ENCODE measurements at regions not wholly inside any gene's neighbourhood (a gene's known extent, or its start where the extent isn't known, plus 50 kb on each side); places are given as distances from the start of the nearest gene placed in this dataset.

DNA sequence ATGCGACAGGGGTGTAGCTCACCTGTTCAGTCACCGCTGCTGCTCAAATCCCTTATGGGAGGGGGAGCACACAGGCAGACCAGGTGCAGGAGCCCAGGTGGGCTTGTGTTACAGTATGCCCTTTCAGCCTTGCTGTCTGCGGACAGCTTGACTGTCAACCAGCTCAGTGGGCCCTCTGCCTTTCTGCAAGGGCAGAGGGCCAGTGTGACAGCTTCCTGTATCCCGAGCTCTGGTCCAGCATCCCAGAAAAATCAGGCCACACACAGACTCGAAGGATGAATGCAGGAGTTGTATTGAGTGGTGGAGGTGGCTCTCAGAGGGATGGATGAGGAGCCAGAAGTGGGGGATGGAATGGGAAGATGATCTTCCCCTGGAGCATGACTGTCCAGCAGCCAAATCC is 172.2 kb downstream of the C5orf15 start:
- TF ChIP-seq CEBPB (IDR thresholded peaks at IDR 0.05), result no peak
- TF ChIP-seq, protein P1, sequence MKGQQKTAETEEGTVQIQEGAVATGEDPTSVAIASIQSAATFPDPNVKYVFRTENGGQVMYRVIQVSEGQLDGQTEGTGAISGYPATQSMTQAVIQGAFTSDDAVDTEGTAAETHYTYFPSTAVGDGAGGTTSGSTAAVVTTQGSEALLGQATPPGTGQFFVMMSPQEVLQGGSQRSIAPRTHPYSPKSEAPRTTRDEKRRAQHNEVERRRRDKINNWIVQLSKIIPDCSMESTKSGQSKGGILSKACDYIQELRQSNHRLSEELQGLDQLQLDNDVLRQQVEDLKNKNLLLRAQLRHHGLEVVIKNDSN (IDR thresholded peaks at IDR 0.05), result no peak
- no peak for TF ChIP-seq EP300 (IDR thresholded peaks at IDR 0.05; ENCODE audit: borderline replicate concordance)
- TF ChIP-seq FOXM1 (IDR thresholded peaks at IDR 0.05; ENCODE audit: borderline replicate concordance, low read depth), result no peak
- no peak for TF ChIP-seq ZBTB7A (IDR thresholded peaks at IDR 0.05; ENCODE audit: low read depth)
- TF ChIP-seq CREB1 (IDR thresholded peaks at IDR 0.05; ENCODE audit: low read depth), result no peak
- TF ChIP-seq, protein P2, sequence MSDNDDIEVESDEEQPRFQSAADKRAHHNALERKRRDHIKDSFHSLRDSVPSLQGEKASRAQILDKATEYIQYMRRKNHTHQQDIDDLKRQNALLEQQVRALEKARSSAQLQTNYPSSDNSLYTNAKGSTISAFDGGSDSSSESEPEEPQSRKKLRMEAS (IDR thresholded peaks at IDR 0.05), result no peak
- TF ChIP-seq, protein P3, sequence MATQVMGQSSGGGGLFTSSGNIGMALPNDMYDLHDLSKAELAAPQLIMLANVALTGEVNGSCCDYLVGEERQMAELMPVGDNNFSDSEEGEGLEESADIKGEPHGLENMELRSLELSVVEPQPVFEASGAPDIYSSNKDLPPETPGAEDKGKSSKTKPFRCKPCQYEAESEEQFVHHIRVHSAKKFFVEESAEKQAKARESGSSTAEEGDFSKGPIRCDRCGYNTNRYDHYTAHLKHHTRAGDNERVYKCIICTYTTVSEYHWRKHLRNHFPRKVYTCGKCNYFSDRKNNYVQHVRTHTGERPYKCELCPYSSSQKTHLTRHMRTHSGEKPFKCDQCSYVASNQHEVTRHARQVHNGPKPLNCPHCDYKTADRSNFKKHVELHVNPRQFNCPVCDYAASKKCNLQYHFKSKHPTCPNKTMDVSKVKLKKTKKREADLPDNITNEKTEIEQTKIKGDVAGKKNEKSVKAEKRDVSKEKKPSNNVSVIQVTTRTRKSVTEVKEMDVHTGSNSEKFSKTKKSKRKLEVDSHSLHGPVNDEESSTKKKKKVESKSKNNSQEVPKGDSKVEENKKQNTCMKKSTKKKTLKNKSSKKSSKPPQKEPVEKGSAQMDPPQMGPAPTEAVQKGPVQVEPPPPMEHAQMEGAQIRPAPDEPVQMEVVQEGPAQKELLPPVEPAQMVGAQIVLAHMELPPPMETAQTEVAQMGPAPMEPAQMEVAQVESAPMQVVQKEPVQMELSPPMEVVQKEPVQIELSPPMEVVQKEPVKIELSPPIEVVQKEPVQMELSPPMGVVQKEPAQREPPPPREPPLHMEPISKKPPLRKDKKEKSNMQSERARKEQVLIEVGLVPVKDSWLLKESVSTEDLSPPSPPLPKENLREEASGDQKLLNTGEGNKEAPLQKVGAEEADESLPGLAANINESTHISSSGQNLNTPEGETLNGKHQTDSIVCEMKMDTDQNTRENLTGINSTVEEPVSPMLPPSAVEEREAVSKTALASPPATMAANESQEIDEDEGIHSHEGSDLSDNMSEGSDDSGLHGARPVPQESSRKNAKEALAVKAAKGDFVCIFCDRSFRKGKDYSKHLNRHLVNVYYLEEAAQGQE (IDR thresholded peaks at IDR 0.05; ENCODE audit: low read depth), result no peak
- no peak for TF ChIP-seq YY1 (IDR thresholded peaks at IDR 0.05; ENCODE audit: low read depth)
- TF ChIP-seq TCF12 (IDR thresholded peaks at IDR 0.05; ENCODE audit: low read depth), result no peak
- no peak for TF ChIP-seq EGR1 (IDR thresholded peaks at IDR 0.05)
- TF ChIP-seq NFIC (IDR thresholded peaks at IDR 0.05), result no peak
- no peak for TF ChIP-seq RAD21 (IDR thresholded peaks at IDR 0.05; ENCODE audit: low read depth)
- TF ChIP-seq TEAD4 (IDR thresholded peaks at IDR 0.05), result no peak
- no peak for TF ChIP-seq TAF1 (IDR thresholded peaks at IDR 0.05; ENCODE audit: low read depth)

DNA sequence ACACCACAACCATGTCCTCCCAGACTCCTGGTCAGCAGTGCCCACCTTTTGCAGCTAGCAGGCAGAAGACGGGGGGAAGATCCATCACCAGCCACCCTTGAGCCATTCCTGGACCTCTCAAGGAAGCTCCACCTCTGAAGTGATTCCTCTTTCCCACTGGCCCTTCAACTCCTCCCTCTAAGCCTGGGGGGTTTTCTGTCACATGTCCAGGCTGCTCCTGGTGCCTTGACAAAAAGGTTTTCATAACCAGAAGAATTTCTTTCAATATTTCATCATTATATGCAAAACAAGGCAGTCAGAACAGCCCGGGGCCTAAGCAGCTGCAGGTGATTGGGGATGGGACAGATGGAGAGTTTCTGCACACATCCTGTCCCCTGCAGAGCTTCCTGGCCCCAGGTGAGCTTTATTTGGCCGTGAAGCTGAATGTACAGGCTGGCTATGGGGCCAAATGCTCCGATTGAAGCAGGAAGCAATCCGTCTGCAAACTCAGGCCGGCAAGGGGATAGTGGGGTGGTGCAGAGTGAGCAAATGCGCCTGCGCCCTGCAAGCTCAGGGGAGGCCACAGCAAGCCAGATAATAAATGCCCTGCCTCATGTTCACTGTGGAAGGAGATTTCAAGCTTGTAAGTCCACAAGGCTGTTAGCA is 173.5 kb downstream of the C5orf15 start:
- no peak for TF ChIP-seq CREB1 (IDR thresholded peaks at IDR 0.05; ENCODE audit: low read depth)
- TF ChIP-seq YY1 (IDR thresholded peaks at IDR 0.05; ENCODE audit: low read depth), result no peak
- TF ChIP-seq EGR1 (IDR thresholded peaks at IDR 0.05), result no peak
- TF ChIP-seq, protein P3 (IDR thresholded peaks at IDR 0.05; ENCODE audit: low read depth), result no peak
- TF ChIP-seq, protein P2 (IDR thresholded peaks at IDR 0.05), result no peak
- TF ChIP-seq TAF1 (IDR thresholded peaks at IDR 0.05; ENCODE audit: low read depth), result no peak
- TF ChIP-seq CEBPB (IDR thresholded peaks at IDR 0.05), result no peak
- no peak for TF ChIP-seq EP300 (IDR thresholded peaks at IDR 0.05; ENCODE audit: borderline replicate concordance)
- TF ChIP-seq RAD21 (IDR thresholded peaks at IDR 0.05; ENCODE audit: low read depth), result no peak
- no peak for TF ChIP-seq NFIC (IDR thresholded peaks at IDR 0.05)
- TF ChIP-seq ZBTB7A (IDR thresholded peaks at IDR 0.05; ENCODE audit: low read depth), result no peak
- TF ChIP-seq, protein P1 (IDR thresholded peaks at IDR 0.05), result no peak
- no peak for TF ChIP-seq TCF12 (IDR thresholded peaks at IDR 0.05; ENCODE audit: low read depth)
- TF ChIP-seq TEAD4 (IDR thresholded peaks at IDR 0.05), result no peak
- TF ChIP-seq FOXM1 (IDR thresholded peaks at IDR 0.05; ENCODE audit: borderline replicate concordance, low read depth), result no peak

DNA sequence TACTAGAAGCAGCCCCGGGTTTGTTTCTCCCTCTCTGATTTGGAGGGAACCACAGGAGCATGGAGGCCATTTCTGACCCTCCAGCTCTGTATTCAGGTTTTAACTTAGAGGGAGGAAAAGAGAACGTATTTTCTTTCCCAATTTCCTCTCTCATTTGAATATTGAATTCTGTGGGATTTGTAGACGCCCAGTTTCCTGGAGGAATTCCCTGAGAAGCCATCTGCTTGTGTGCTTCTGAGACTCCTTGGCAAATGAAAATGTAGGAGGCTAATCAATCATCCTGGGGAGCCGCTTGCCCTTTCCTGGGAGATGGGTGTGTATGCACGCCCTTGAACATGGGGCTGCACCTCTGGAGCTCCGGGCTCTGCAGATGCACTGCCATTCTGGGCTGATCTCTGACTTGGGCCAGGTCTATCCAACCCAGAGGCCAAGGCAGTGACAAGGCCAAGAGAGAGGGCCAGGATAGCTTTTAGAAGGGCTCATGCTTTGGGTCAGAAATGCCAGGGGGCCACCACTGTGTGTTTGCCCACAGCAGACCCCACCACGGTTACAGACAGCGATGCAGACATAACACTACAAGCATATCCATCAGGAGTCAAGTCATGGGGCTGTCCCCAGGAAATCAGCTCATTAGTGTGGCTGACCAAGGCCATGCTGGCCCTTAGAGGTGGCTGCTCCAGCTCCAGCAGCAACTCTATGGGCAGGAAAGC is 174.5 kb downstream of the C5orf15 start:
- TF ChIP-seq ZBTB7A (IDR thresholded peaks at IDR 0.05; ENCODE audit: low read depth) (no peak), TCF12 (IDR thresholded peaks at IDR 0.05; ENCODE audit: low read depth) (no peak), FOXM1 (IDR thresholded peaks at IDR 0.05; ENCODE audit: borderline replicate concordance, low read depth) (no peak)

DNA sequence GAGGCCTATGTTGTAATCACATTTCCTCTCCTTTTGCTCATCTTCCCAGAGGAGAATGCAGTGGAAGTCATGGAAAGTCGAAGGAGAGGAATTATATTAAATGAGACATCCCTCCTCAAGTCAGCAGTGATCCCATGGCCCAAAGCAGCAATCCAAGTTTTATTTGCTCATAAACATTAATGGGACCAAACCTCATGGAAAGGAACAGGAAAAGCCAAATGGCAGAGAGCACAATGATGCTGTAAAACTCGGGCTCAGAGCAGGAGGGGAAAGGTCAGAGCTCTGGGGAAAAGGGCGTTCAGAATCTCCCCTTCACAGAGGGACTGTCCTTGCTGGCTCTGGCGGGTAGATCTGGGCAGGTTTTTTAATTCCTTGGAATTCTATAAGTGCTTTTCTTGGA is 175.8 kb downstream of the C5orf15 start:
- TF ChIP-seq EP300 (IDR thresholded peaks at IDR 0.05; ENCODE audit: borderline replicate concordance), result no peak
- no peak for TF ChIP-seq TEAD4 (IDR thresholded peaks at IDR 0.05)
- TF ChIP-seq FOXM1 (IDR thresholded peaks at IDR 0.05; ENCODE audit: borderline replicate concordance, low read depth), result no peak
- TF ChIP-seq, protein P1 (IDR thresholded peaks at IDR 0.05), result no peak
- TF ChIP-seq, protein P2 (IDR thresholded peaks at IDR 0.05), result no peak

DNA sequence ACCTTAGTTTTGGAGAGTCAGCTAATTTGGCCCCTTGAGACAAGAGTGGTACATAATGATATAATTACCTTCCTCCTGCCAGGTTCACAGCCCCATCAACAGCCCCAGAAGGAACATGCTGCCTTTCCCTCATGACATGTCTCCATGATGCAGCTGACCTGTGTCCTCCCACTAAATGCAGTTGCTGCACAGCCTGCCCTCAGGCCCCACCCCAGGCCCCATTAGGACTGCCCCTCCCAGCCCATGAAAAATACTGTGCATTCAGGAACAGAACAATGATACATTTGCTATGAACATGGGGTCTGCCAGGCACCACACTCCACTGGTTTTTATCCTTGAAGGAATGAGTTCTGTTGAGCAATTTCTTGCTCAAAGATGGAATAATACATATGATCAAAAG is 176.4 kb downstream of the C5orf15 start:
- no peak for TF ChIP-seq CREB1 (IDR thresholded peaks at IDR 0.05; ENCODE audit: low read depth)
- TF ChIP-seq FOXM1 (IDR thresholded peaks at IDR 0.05; ENCODE audit: borderline replicate concordance, low read depth), result no peak
- TF ChIP-seq TEAD4 (IDR thresholded peaks at IDR 0.05), result no peak
- TF ChIP-seq TAF1 (IDR thresholded peaks at IDR 0.05; ENCODE audit: low read depth), result no peak
- TF ChIP-seq RAD21 (IDR thresholded peaks at IDR 0.05; ENCODE audit: low read depth), result no peak
- TF ChIP-seq YY1 (IDR thresholded peaks at IDR 0.05; ENCODE audit: low read depth), result no peak
- TF ChIP-seq NFIC (IDR thresholded peaks at IDR 0.05), result no peak
- TF ChIP-seq CEBPB (IDR thresholded peaks at IDR 0.05), result no peak
- TF ChIP-seq, protein P2 (IDR thresholded peaks at IDR 0.05), result no peak
- TF ChIP-seq ZBTB7A (IDR thresholded peaks at IDR 0.05; ENCODE audit: low read depth), result no peak
- TF ChIP-seq, protein P3 (IDR thresholded peaks at IDR 0.05; ENCODE audit: low read depth), result no peak
- TF ChIP-seq EGR1 (IDR thresholded peaks at IDR 0.05), result no peak
- TF ChIP-seq EP300 (IDR thresholded peaks at IDR 0.05; ENCODE audit: borderline replicate concordance), result no peak
- no peak for TF ChIP-seq TCF12 (IDR thresholded peaks at IDR 0.05; ENCODE audit: low read depth)
- TF ChIP-seq, protein P1 (IDR thresholded peaks at IDR 0.05), result no peak
